Fibroblast of lung (primary cell): ENCODE measurements at regions not wholly inside any gene's neighbourhood (a gene's known extent, or its start where the extent isn't known, plus 50 kb on each side); places are given as distances from the start of the nearest gene placed in this dataset.

Experiments used
- EZH2 ChIP-seq: IDR thresholded peaks from 2 replicates; pipeline ENCODE4 v1.5.1; 2012; ENCODE audit warnings: low read length, control low read depth, mild to moderate bottlenecking; ENCODE audit errors: missing control alignments
- TF ChIP-seq, protein P1 (sequence below), 2 donors: IDR thresholded peaks in 1 of 2; conservative IDR thresholded peaks in 1 of 2; 1 replicate in 1 of 2; 2 replicates in 1 of 2; pipeline ENCODE4 v1.5.1; 2011 to 2012; ENCODE audit warnings: low read length in 2 of 2, control low read depth in 1 of 2, inconsistent platforms in 1 of 2, low read depth in 1 of 2, mild to moderate bottlenecking in 1 of 2

DNA sequence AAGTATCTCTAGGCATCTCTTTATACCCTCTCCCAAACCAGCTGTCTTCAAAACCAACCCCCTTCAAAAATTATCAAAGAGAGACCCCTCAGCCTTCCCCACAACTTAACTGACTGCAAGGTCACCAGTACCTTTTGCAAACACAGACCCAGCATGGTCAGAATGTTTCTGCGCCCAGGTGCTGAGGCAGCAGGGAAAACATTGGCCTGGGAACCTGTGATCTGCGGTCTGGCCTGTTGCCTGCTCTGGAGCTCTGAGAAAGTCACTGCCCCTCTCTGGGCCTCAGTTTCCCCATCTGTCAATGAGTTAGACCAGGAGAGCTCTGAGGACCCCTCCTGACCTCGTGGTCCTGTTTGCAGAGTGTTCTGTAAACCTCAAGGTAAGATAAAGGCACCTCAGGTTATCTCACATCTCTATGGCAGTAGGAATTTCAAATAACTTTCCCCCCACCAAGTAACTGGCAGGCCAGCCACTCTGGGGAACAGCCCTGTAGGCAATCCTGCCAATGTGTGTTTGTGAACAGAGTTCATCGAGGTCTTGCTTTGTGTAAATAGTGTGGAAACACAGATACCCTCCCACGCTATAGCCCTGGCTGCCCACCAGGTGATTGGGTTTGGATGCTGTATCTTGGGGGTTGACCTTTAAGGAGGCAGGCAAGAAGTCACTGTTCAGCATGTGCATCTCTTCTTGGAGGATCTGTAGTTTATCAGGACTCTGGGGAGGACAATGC is 50.0 kb upstream of the SMAD6 start:
- TF ChIP-seq, protein P1, sequence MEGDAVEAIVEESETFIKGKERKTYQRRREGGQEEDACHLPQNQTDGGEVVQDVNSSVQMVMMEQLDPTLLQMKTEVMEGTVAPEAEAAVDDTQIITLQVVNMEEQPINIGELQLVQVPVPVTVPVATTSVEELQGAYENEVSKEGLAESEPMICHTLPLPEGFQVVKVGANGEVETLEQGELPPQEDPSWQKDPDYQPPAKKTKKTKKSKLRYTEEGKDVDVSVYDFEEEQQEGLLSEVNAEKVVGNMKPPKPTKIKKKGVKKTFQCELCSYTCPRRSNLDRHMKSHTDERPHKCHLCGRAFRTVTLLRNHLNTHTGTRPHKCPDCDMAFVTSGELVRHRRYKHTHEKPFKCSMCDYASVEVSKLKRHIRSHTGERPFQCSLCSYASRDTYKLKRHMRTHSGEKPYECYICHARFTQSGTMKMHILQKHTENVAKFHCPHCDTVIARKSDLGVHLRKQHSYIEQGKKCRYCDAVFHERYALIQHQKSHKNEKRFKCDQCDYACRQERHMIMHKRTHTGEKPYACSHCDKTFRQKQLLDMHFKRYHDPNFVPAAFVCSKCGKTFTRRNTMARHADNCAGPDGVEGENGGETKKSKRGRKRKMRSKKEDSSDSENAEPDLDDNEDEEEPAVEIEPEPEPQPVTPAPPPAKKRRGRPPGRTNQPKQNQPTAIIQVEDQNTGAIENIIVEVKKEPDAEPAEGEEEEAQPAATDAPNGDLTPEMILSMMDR (conservative IDR thresholded peaks at IDR 0.05 in 1 of 2, IDR thresholded peaks at IDR 0.05 in 1 of 2; ENCODE audit: low read depth in 1 of 2, low read length in 2 of 2), result no peak
- TF ChIP-seq EZH2, result no peak
